Loucy (cell line): ENCODE measurements at regions not wholly inside any gene's neighbourhood (a gene's known extent, or its start where the extent isn't known, plus 50 kb on each side); places are given as distances from the start of the nearest gene placed in this dataset.

Experiments
- EZH2phosphoT487 ChIP-seq: fragments of 200-600 bp; IDR thresholded peaks from 2 replicates; pipeline ENCODE4 v1.6.1; 2018; ENCODE audit warnings: antibody characterized with exemption, mild to moderate bottlenecking, moderate library complexity, borderline replicate concordance
- TF ChIP-seq, protein P1 (sequence below): fragments of 200-600 bp; sonication (generic); conservative IDR thresholded peaks from 2 replicates; pipeline ENCODE4 v1.5.1; 2014; ENCODE audit warnings: mild to moderate bottlenecking, antibody characterized with exemption, low read length

DNA sequence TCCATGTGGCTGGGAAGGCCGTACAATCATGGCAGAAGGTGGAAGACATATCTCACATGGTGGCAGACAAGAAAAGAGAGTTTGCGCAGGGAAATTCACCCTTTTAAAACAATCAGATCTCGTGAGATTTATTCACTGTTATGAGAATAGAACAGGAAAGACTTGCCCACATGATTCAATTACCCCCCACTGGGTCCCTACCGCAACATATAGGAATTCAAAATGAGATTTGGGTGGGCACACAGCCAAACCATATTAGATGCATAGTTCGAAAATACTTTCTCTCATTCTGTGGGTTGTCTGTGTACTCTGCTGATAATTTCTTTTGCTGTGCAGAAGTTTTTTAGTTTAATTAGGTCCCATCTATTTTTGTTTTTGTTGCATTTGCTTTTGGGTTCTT is 990.3 kb downstream of the PLA2G4A start:
- TF ChIP-seq, protein P1, sequence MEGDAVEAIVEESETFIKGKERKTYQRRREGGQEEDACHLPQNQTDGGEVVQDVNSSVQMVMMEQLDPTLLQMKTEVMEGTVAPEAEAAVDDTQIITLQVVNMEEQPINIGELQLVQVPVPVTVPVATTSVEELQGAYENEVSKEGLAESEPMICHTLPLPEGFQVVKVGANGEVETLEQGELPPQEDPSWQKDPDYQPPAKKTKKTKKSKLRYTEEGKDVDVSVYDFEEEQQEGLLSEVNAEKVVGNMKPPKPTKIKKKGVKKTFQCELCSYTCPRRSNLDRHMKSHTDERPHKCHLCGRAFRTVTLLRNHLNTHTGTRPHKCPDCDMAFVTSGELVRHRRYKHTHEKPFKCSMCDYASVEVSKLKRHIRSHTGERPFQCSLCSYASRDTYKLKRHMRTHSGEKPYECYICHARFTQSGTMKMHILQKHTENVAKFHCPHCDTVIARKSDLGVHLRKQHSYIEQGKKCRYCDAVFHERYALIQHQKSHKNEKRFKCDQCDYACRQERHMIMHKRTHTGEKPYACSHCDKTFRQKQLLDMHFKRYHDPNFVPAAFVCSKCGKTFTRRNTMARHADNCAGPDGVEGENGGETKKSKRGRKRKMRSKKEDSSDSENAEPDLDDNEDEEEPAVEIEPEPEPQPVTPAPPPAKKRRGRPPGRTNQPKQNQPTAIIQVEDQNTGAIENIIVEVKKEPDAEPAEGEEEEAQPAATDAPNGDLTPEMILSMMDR: no peak
- no peak for TF ChIP-seq EZH2phosphoT487
